Activated CD4-positive, alpha-beta T cell treated with anti-CD3 and anti-CD28 coated beads for 36 hours (primary cell): ENCODE measurements at regions not wholly inside any gene's neighbourhood (a gene's known extent, or its start where the extent isn't known, plus 50 kb on each side); places are given as distances from the start of the nearest gene placed in this dataset.

Source experiments
- ATAC-seq: fragments of 200-7000 bp; cut with Tn5 transposase; one replicate; pipeline ENCODE4 v1.10.0; 2021; ENCODE audit warnings: mild to moderate bottlenecking, moderate library complexity
- CTCF ChIA-PET: fragments of 350-600 bp; sonication (Branson Sonifier 250); formaldehyde crosslinking; loops from one replicate; lab custom pipeline; 2021; ENCODE audit warnings: antibody characterized with exemption; lab: Charles Lee
- POLR2A ChIA-PET: fragments of 350-600 bp; sonication (Branson Sonifier 250); formaldehyde crosslinking; loops from one replicate; lab custom pipeline; 2021; ENCODE audit warnings: antibody characterized with exemption, inconsistent platforms; lab: Charles Lee
- DNase-seq: peaks from one replicate; pipeline ENCODE4 v3.0.0-alpha.2; 2020
- H3K27ac Mint-ChIP-seq: one replicate; pipeline ENCODE4 v1.8.0; 2021; ENCODE audit warnings: mixed read lengths
- H3K27me3 Mint-ChIP-seq: one replicate; pipeline ENCODE4 v1.8.0; 2021; ENCODE audit warnings: mixed read lengths
- H3K36me3 Mint-ChIP-seq: one replicate; pipeline ENCODE4 v1.8.0; 2021; ENCODE audit warnings: low read depth, mixed read lengths
- H3K4me1 Mint-ChIP-seq: one replicate; pipeline ENCODE4 v1.8.0; 2021; ENCODE audit warnings: mixed read lengths
- H3K4me3 Mint-ChIP-seq: one replicate; pipeline ENCODE4 v1.8.0; 2021; ENCODE audit warnings: mild to moderate bottlenecking, moderate library complexity, mixed read lengths
- H3K9me3 Mint-ChIP-seq: one replicate; pipeline ENCODE4 v1.8.0; 2021; ENCODE audit warnings: low read depth, mixed read lengths
- intact Hi-C, 2 experiments: fragments of 100-400 bp; cut with DNase I in 1 of 2; cut with micrococcal nuclease in 1 of 2; formaldehyde crosslinking; loops; one replicate each; pipeline versions ENCODE4 v1.14.2 to v1.15.1; 2022 to 2024; cut with DNase I, micrococcal nuclease

GRCh38 chr21:35332841-35333426 lies 283.8 kb upstream of the RUNX1 start:
- Mint-ChIP-seq H3K4me3 (no peak overlapping the region), H3K27me3 (no peaks in the 10 kb centered on the region), H3K9me3 (peaks cover 4% of the 10 kb centered on the region), H3K36me3 (no peaks in the 10 kb centered on the region), H3K4me1 (peaks cover 22% of the 10 kb centered on the region), H3K27ac (no peak overlapping the region)
- ATAC-seq (peak; percentile 48), DNase-seq (peak; percentile 25)
- intact Hi-C loops = loop anchor here in 1 of 2 experiments (10.0 kb wide), 1 partner anchor 62 kb away; no protein-coding TSS in a partner anchor
- ChIA-PET POLR2A (interaction anchor here (0.5 kb wide), 1 partner anchor 286 kb away, joined by 3 read pairs; no protein-coding TSS in a partner anchor), CTCF (no interaction called here)

- Mint-ChIP-seq H3K27ac (no peak overlapping the region), H3K4me1 (peaks cover 10% of the 10 kb centered on the region), H3K36me3 (no peaks in the 10 kb centered on the region), H3K4me3 (no peak overlapping the region), H3K27me3 (no peaks in the 10 kb centered on the region), H3K9me3 (peaks cover 4% of the 10 kb centered on the region)
- intact Hi-C loops = loop anchor here in 1 of 2 experiments (10.0 kb wide), 1 partner anchor 65 kb away; no protein-coding TSS in a partner anchor
- CTCF ChIA-PET = interaction anchor here (0.6 to 1.2 kb wide), 4 partner anchors 8 to 257 kb away, joined by 3 read pairs; no protein-coding TSS in a partner anchor
- ATAC-seq (no peak), DNase-seq (no peak)
- POLR2A ChIA-PET = no interaction called here
Observed at GRCh38 chr21:35329940-35330660, 281.0 kb upstream of the RUNX1 start.

- no peaks in the 10 kb centered on the region for H3K36me3 Mint-ChIP-seq
- no peak overlapping the region for H3K27ac Mint-ChIP-seq
- no peak overlapping the region for H3K4me3 Mint-ChIP-seq
- H3K4me1 Mint-ChIP-seq = peaks cover 9% of the 10 kb centered on the region
- DNase-seq = no peak
- ATAC-seq = no peak
- H3K27me3 Mint-ChIP-seq = no peaks in the 10 kb centered on the region
- POLR2A ChIA-PET = no interaction called here
- CTCF ChIA-PET = interaction anchor here (0.7 to 1.2 kb wide), 2 partner anchors 9 to 13 kb away, joined by 3 read pairs; no protein-coding TSS in a partner anchor
- intact Hi-C loops = no loop called here
- peaks cover 4% of the 10 kb centered on the region for H3K9me3 Mint-ChIP-seq
Observed at GRCh38 chr21:35328856-35329455, 279.9 kb upstream of the RUNX1 start.

GRCh38 chr21:35326677-35327076 lies 277.6 kb upstream of the RUNX1 start:
- CTCF ChIA-PET = interaction anchor here (0.7 to 1.0 kb wide), 2 partner anchors 70 to 97 kb away, joined by 3 read pairs; no protein-coding TSS in a partner anchor
- ATAC-seq = no peak
- Mint-ChIP-seq H3K9me3 (peaks cover 4% of the 10 kb centered on the region), H3K27ac (no peak overlapping the region), H3K36me3 (no peaks in the 10 kb centered on the region), H3K27me3 (no peaks in the 10 kb centered on the region), H3K4me3 (no peak overlapping the region), H3K4me1 (peaks cover 9% of the 10 kb centered on the region)
- DNase-seq = no peak
- POLR2A ChIA-PET = no interaction called here
- intact Hi-C loops = no loop called here

GRCh38 chr21:35325953-35326352 lies 276.9 kb upstream of the RUNX1 start:
- CTCF ChIA-PET = interaction anchor here (0.7 kb wide), 1 partner anchor 98 kb away, joined by 3 read pairs; no protein-coding TSS in a partner anchor
- DNase-seq (no peak), ATAC-seq (no peak)
- POLR2A ChIA-PET = no interaction called here
- Mint-ChIP-seq H3K36me3 (no peaks in the 10 kb centered on the region), H3K4me1 (peaks cover 3% of the 10 kb centered on the region), H3K9me3 (no peaks in the 10 kb centered on the region), H3K27me3 (no peaks in the 10 kb centered on the region), H3K27ac (no peak overlapping the region), H3K4me3 (no peak overlapping the region)
- intact Hi-C loops = no loop called here

GRCh38 chr21:35324372-35325220 lies 275.5 kb upstream of the RUNX1 start:
- peaks cover 3% of the 10 kb centered on the region for H3K4me1 Mint-ChIP-seq
- no peak for ATAC-seq
- ChIA-PET POLR2A (interaction anchor here (0.6 kb wide), 1 partner anchor 260 kb away, joined by 3 read pairs; no protein-coding TSS in a partner anchor), CTCF (no interaction called here)
- no peak for DNase-seq
- no peaks in the 10 kb centered on the region for H3K27me3 Mint-ChIP-seq
- H3K9me3 Mint-ChIP-seq = no peaks in the 10 kb centered on the region
- intact Hi-C loops = no loop called here
- no peak overlapping the region for H3K27ac Mint-ChIP-seq
- no peak overlapping the region for H3K4me3 Mint-ChIP-seq
- H3K36me3 Mint-ChIP-seq = no peaks in the 10 kb centered on the region

GRCh38 chr21:35323947-35324346 lies 274.8 kb upstream of the RUNX1 start:
- no peaks in the 10 kb centered on the region for H3K36me3 Mint-ChIP-seq
- CTCF ChIA-PET = no interaction called here
- intact Hi-C loops = no loop called here
- H3K27ac Mint-ChIP-seq = no peak overlapping the region
- ATAC-seq (no peak), DNase-seq (no peak)
- H3K4me1 Mint-ChIP-seq = peaks cover 3% of the 10 kb centered on the region
- no peaks in the 10 kb centered on the region for H3K9me3 Mint-ChIP-seq
- POLR2A ChIA-PET = no interaction called here
- no peaks in the 10 kb centered on the region for H3K27me3 Mint-ChIP-seq
- no peak overlapping the region for H3K4me3 Mint-ChIP-seq

- no peaks in the 10 kb centered on the region for H3K36me3 Mint-ChIP-seq
- H3K27me3 Mint-ChIP-seq = no peaks in the 10 kb centered on the region
- CTCF ChIA-PET = interaction anchor here (0.9 kb wide), 1 partner anchor 108 kb away, joined by 5 read pairs; no protein-coding TSS in a partner anchor
Observed at GRCh38 chr21:35321322-35322200, 272.5 kb upstream of the RUNX1 start.

GRCh38 chr21:35319684-35320283 lies 270.7 kb upstream of the RUNX1 start:
- intact Hi-C loops = no loop called here
- no peak overlapping the region for H3K4me3 Mint-ChIP-seq
- no peaks in the 10 kb centered on the region for H3K9me3 Mint-ChIP-seq
- peaks cover 4% of the 10 kb centered on the region for H3K4me1 Mint-ChIP-seq
- H3K27me3 Mint-ChIP-seq = peaks cover 2% of the 10 kb centered on the region
- CTCF ChIA-PET = no interaction called here
- H3K36me3 Mint-ChIP-seq = no peaks in the 10 kb centered on the region
- ATAC-seq = no peak
- no peak for DNase-seq
- POLR2A ChIA-PET = no interaction called here
- H3K27ac Mint-ChIP-seq = no peak overlapping the region

More at GRCh38 chr21:35321322-35322200, 272.5 kb upstream of the RUNX1 start:
- ATAC-seq = no peak
- intact Hi-C loops = no loop called here
- peaks cover 4% of the 10 kb centered on the region for H3K4me1 Mint-ChIP-seq
- no peaks in the 10 kb centered on the region for H3K9me3 Mint-ChIP-seq
- H3K27ac Mint-ChIP-seq = no peak overlapping the region
- POLR2A ChIA-PET = no interaction called here
- H3K4me3 Mint-ChIP-seq = no peak overlapping the region
- DNase-seq = no peak

- Mint-ChIP-seq H3K36me3 (no peaks in the 10 kb centered on the region), H3K27me3 (peaks cover 2% of the 10 kb centered on the region), H3K27ac (no peak overlapping the region), H3K4me1 (peaks cover 4% of the 10 kb centered on the region), H3K4me3 (no peak overlapping the region), H3K9me3 (no peaks in the 10 kb centered on the region)
- ATAC-seq (peak; percentile 68), DNase-seq (peak; percentile 18)
- ChIA-PET CTCF (interaction anchor here (0.6 kb wide), 1 partner anchor 17 kb away, joined by 3 read pairs; no protein-coding TSS in a partner anchor), POLR2A (no interaction called here)
- intact Hi-C loops = no loop called here
Observed at GRCh38 chr21:35316933-35317332, 267.8 kb upstream of the RUNX1 start.
